Globus pallidus (tissue), 1 donor: ENCODE measurements at regions not wholly inside any gene's neighbourhood (a gene's known extent, or its start where the extent isn't known, plus 50 kb on each side); places are given as distances from the start of the nearest gene placed in this dataset.
"Not testable (repeated sequence)": the region's sequence is repeated elsewhere in the genome, so short reads cannot be mapped to it uniquely, and the experiment has no call there.

ENCODE experiments used
- DNase-seq: peaks from one replicate; pipeline ENCODE4 v3.0.0-alpha.2; 2015; ENCODE audit warnings: low spot score

DNA sequence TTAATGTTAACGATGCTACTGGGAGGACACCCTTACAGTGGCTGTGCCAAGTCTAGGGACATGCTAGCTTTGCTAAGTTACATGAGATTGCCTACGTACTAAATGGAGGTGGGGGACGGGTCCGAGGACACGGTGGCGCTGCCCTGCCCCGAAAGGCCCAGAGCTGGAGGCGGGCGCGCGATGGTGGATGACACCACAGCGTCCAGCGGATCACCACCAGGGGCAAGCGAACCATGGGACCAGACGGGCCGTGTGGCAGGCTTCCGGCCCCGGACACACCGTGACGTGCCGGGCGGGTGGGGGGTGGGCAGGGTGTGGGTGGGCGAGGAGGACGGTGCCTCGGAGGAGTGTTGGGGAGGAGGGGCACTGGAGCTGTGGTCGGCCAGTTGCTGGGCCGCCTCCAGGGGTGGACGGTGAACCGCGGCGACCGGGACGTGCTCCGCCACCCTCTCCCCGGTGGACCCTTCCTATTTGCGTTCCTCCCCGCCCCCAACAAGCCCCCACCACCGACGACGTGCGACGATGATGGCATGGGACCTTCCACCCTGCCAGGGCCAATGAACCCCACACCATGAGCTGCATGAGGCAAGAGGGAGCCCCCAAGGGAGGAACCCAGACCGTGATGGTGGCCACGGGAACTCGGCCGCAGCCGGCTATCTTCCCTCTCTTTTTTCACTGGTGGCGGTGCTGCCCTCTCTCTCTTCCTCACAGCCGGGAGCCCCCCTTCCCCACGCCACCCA, 773.3 kb upstream of the DEFB115 start:
- no peak for DNase-seq

DNA sequence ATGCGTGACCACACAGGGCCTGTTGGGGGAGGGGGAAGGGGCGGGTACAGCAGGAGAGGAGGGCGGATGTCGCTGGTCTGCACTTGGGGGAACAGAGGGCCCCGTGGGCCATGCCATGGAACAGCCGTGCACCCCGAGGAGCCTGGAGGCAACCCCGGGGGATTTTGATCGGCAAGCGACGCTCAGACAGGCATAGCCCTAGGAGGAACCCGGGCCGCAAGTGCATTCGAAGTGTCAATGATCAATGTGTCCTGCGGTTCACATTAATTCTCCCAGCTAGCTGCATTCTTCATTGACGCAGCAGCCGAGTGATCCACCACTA, 772.8 kb upstream of the DEFB115 start:
- DNase-seq = no peak

DNA sequence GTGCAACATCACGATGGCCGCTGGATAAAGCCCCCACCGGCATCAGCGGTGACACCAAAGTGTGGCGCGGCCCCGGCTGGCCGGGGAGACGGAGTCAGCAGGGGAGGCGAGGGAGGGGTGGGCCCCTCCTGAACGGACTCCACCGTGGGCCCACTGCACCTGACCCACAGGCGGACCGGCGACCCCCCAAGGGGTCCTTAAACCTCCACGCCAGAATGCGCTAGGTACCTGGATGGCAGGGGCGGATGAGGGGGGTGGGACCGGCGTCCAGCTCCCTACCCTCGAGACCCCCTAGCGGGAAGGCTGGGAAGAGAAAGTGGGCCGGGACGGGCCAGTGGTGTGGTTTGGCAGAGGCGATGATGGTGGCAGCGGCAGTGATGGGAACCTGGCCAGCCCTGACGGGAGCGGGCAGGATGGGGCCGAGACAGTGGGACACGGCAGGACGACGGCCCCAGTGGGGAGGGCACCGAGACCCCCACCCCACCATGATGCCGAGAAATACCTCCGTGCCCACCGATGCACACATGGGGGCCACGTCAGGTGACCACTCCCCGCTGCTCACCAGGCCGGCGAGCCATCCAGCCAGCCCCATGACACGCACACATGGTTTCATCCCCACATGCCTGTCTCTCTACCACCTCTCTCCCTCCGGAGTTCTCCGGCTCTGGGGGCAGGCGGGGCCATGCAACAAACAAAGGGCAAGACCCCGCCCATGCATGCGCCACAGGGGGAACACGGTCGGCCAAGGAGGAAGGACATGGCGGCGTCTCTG, 771.9 kb upstream of the DEFB115 start:
- no peak for DNase-seq

DNA sequence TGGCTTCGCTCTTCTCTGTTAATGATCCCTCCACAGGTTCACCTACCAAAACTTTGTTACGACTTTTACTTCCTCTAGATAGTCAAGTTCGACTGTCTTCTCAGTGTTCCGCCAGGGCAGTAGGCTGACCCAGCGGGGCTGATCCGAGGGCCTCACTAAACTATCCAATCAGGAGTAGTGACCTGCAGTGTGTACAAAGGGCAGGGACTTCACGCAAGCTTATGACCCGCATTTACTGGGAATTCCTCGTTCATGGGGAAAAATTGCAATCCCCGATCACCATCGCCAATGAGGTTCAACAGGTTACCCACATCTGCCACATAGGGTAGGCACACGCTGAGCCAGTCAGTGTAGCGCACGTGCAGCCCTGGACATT, 771.4 kb upstream of the DEFB115 start:
- no peak for DNase-seq

DNA sequence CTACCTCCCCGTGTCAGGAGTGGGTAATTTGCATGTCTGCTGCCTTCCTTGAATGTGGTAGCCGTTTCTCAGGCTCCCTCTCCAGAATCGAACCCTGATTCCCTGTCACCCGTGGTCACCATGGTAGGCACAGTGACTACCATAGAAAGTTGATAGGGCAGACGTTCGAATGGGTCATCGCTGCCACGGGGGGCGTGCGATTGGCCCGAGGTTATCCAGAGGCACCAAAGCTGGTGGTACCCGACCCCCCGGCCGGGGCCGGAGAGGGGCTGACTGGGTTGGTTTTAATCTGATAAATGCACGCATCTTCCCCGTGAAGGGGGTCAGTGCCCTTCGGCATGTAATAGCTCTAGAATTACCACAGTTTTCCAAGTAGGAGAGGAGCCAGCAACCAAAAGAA, 770.0 kb upstream of the DEFB115 start:
- not testable (repeated sequence) for DNase-seq

DNA sequence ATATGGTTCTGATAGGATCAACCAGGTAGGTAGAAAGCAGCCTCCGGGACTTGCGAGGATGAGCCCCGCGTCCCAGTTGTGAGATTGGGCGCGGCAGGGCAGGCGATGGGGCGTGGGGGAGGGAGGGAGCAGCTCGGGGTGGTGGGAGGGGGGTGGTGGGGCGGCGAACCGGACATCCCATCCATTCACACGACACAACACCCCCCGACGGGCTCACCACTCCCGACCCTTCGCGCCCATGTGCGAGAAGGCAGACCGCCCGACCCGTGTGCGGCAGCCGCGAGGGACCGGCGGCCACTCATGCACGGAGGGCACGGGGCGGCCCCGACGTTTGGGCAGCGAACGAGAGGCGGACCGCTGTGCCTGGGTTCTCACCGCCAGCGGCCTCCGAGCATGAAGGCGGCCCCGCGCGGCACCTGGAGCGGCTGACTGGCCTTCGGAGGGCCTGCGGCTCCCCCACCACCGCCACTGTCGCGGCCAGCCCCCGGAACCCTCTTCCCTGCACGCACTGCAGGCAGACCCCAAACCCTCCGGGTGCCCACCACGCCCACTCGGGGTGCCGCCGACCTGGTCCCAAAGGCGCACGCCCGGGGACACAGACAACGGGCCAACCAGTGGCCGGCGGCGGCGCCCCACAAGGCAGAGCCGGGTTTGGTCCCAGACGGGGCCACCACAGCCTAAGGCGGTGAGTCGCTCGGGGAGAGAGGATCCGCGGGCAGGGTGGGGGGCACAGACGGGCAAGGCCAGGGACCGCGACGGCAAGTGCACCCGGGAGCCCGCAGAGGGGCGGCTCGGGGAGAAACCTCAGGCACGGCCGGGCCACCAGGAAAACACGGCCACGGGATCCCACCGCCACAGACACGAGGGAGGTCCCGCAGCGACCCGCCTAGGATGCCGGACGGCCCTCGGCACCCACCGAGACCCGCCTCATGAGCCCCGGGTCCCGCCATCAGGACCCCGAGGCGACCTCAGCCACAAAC, 769.2 kb upstream of the DEFB115 start:
- DNase-seq = no peak

DNA sequence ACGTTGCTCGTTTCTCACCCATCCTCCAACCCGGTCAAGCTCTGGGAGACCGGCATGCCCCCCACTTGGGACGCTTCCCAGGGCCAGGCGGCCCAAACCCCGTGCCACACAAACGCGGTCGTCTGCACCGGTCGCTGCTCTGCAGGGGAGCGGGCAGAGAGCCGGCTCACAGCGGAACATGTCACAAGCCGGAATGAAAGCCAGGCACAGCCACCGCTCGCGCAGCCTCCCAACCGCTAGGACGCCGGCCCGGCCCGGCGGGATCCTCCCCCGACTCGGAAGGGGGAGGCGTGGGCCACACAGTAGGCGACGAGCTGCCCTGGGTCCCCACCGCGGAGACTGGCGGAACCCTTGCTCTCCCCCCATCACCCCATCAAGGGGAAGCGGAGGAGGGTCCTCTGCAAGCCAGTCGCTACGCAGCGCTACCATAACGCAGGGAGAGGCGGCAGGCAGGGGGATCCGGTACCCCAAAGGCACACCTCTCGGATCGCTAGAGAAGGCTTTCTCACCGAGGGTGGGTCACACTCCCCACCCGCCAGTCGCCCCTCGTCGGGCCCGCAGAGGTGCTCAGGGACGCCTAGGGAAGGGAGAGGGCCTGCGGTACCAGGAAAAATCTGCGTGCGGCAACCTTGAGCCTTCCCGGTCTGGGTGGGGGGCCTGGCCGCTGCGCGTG, 768.4 kb upstream of the DEFB115 start:
- DNase-seq = no peak

DNA sequence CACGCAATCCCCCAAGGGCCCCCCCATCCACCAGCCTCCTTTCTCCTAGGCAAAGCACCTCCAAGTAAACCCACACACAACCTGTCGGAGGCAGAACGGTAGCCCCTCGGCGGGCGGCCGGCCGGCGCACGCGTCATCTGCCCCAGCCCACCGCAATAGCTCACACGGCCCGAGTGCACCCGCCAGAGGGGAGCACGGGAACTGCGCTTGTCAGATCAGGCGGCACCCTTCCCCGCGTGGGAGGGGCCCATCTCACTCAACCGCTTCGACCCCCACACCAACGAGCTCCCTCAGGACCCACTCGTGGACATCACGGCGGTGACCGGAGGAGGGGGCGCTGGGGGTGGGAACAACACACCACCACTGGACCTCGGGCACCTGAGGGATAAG, 767.9 kb upstream of the DEFB115 start:
- no peak for DNase-seq

DNA sequence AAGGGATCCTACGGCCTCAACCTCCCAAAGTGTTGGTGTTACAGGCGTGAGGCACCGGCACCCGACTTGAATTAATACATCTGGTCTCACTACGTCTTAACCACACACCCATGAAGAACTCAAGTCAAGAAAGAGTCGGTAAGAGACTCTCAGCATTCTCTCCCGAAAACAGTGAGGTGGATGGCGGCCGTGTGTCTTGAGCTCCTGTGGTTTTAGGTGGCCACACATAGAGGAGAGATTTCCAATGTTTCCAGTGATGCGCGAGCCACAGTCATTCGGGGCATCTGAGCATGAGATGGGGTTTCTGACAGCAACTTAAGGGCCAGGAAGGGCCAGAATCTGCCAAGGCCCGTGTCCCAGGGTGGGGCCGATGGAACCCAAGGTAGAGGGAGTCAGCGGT, 766.4 kb upstream of the DEFB115 start:
- no peak for DNase-seq

DNA sequence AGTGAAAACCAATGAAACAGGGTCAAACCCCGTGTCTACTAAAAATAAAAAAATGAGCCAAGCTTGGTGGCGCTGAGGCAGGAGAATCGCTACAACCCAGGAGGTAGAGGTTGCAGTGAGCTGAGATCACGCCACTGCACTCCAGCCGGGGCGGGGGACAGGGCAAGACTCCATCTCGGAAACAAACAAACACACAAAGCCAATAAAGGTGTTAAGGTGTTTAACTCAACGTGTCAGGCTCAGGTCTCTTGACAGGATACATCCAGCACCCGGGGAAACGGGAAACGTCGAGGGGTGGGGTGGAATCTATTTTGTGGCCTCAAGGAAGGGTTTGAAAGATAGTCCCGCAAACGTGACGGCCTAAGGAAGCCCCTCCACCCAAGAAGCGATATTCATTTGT, 760.8 kb upstream of the DEFB115 start:
- DNase-seq = not testable (repeated sequence)

DNA sequence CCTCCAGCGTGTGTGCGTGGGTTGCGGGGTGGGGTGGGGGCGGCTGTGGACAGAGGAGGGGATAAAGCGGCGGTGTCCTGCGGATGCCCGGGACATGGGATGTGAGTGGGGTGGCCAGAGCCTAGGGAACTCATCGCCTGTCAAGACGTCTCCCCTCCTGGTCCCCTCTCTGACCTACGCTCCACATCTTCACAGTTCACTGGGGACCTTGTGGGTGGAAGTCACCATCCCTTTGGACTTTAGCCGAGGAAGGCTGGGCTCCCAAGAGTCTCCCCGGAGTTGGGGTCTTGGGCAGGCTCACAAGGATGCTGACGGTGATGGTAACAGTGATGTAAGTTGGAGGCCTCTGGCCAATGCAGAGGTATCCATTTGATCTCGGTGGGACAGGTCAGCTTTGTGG, 760.3 kb upstream of the DEFB115 start:
- not testable (repeated sequence) for DNase-seq

DNA sequence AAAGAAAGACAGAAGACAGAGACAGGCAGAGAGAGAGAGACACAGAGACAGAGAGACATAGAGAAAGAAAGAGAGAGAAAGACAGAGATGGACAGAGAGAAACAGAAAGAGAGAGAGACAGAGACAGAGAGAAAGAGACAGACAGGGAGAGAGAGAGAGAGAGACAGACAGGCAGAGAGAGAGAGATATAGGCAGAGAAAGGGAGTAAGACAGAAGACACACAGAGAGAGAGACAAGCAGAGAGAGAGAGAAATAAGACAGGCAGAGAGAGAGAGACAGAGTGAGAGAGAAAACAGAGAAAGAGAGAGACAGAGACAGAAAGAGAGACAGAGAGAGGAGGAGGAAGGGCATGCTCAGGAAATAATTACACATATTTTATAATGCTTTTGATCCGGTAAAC, 758.3 kb upstream of the DEFB115 start:
- DNase-seq = no peak

DNA sequence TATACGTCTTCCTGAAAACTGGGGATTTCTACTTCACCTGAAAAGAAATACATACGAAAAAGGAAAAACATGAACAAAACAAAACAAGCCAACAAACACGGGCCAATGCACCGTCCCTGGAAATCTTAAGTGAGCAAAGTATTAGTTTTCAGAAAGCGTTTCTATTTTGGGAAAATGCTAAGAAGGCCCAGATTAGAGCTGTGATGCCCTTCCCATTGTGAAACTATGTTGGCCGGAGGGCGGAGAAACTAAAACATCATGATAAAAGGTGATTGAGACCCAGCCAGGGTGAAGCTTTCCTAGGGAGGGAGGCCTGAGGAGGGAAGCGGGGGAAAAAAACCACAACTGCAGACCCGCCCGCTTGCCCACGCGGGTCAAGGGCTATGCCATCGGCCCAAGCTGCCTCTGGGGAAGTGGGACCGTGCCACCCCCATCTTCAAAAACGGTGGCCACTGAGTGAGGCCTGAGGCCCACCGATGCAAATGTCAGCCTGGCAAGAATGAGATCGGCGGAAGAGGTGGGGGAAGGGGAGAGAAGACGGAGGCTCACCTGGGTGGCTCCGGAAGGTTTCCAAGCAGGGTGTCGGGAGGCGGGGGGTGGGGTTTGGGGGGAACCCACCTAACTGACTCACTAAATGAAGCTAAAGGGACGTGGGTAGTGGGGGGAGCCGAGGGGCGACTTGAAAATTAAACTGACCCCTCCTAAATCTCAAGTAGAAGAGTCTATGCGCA, 757.6 kb upstream of the DEFB115 start:
- not testable (repeated sequence) for DNase-seq

DNA sequence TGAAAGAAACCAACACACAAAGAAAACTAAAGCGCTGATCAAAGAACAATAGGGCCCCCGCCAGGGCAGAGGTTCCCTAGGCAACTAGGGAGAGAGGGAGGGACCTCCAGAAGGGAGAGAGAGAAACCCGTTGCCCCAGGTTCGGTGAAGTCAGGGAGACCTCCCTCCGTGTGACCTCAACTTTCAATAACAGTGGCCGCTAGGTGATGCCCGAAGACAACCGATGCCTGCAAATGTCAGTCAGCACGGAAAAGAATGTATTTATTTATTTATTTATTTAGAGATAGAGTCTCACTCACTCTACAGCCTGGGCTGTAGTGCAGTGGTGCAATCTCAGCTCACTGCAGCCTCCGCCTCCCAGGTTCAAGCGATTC, 757.0 kb upstream of the DEFB115 start:
- DNase-seq = not testable (repeated sequence)

DNA sequence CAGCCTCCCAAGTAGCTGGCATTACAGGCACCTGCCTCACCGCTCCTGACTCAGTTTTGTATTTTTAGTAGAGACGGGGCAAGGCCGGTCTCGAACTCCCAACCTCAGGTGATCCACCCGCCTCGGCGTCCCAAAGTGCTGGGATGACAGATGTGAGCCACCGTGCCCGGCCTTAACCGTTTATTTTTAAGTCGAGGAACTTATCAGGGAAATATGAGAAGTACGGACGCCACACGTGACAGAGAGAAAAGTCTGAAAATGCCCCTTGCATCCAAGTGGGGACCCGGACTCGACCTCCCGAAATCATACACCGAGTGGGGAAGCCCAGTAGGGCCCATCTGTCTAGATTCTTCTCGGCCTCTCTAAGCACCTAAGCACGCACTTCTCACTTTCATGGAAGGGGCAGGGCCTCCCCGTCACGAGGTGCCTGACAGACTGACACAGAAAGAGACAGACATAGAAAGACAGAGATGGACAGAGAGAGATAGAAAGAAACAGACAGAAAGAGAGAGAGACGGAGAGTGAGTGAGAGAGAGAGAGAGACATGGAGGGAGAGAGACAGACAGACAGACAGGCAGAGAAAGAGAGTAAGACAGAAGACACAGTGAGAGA, 756.5 kb upstream of the DEFB115 start:
- DNase-seq = no peak

DNA sequence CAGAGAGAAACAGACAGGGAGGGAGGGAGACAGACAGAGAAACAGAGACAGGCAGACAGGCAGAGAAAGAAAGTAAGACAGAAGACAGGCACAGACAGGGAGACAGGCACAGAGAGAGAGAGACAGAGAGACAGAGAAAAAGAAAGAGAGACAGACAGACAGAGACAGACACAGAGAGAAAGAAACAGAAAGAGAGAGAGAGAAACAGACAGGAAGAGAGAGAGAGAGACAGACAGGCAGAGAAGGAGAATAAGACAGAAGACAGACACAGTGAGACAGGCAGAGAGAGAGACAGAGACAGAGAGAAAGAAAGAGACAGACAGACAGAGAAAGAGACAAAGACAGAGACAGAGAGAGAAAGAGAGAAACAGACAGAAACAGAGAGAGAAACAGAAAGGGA, 754.8 kb upstream of the DEFB115 start:
- no peak for DNase-seq

DNA sequence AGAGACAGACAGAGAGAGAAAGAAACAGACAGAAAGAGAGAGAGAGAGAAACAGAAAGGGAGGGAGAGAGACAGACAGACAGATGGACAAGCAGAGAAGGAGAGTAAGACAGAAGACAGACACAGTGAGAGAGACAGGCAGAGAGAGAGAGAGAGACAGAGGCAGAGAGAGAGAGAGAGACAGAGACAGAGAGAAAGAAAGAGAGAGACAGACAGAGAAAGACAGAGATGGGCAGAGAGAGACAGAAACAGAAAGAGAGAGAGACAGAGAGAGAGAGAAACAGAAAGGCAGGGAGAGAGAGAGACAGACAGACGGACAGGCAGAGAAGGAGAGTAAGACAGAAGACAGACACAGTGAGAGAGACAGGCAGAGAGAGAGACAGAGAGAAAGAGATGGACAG, 754.3 kb upstream of the DEFB115 start:
- DNase-seq = not testable (repeated sequence)

DNA sequence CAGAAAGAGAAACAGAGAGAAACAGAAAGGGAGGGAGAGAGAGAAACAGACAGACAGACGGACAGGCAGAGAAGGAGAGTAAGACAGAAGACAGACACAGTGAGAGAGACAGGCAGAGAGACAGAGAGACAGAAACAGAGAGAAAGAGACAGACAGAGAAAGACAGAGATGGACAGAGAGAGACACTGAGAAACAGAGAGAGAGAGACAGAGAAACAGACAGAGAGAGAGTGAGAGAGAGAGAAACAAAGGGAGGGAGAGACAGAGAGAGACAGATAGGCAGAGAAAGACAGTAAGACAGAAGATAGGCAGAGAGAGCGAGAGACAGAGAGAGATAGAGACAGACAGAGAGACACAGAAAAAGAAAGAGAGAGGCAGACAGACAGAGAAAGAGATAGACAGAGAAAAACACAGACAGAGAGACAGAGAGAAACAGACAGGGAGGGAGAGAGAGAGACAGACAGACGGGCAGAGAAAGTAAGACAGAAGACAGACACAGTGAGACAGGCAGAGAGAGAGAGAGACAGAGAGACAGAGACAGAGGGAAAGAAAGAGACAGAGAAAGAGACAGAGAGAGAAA, 753.4 kb upstream of the DEFB115 start:
- DNase-seq = no peak

DNA sequence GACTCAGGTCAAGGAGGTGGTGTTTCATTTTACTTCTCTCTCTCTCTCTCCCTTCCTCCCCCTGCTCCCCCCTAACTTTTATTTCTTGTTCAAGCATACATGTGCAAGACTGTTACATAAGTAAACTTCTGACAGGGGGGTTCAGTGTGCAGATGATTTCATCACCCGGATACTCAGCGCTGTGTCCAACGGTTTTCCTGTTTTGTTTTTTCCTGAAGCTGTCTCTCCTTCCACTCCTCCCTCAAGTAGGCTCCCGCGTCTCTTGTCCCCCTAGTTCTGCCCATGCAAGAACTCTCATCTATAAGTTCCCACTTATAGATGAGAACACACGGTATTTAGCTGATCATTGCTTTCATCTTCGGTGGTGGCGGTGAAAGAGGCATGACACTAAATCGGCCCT, 751.9 kb upstream of the DEFB115 start:
- DNase-seq = no peak

DNA sequence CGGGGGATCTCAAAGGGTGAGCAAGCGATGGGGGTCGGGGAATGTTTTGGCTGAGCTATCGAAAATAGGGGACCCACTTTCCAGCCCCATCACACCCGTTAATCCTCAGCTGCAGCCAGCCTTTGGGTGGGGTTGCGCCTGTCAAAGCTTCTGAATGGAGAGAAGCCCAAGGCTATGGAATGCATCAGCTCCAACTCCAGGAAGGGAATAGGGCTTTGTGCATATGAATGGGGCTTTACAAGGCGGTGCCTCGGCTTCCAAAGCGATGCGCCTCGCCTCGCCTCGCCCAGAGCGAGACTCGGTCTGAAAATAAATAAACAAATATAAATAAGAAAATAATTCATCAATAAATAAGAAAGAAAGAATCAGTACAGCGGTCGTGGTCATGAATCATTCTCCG, 751.4 kb upstream of the DEFB115 start:
- no peak for DNase-seq

DNA sequence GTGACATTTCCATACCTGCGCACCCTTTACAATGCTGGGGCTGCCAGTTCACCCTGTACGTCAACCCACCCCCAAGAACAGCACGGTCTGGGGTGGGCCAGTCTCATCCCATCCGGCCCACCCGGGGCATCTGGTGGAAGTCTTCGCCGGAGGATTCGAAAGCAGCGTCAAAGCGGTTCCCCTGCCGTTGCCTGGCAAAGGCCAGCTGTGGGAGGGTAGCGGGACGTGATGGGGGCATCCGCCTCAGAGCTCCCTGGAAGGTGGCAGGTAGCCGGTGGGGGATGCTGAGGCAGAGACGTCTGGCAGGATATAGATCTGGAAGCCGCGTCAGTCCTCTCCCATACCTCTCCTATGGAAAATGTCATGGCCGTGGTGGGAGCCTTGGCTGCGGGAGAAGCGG, 749.1 kb upstream of the DEFB115 start:
- DNase-seq = not testable (repeated sequence)
